ENCODE measurements at regions not wholly inside any gene's neighbourhood (a gene's known extent, or its start where the extent isn't known, plus 50 kb on each side); places are given as distances from the start of the nearest gene placed in this dataset.

GRCh38 chr9:22215521-22215920 is 206.4 kb upstream of the CDKN2B start:
- in situ Hi-C loops (cut with MboI; ENCODE audit: low sequenced_read_pairs) = loop anchor here (25.0 kb wide), 1 partner anchor 228 kb away; the partner anchor contains the start of genes CDKN2A and CDKN2B-AS1

- in situ Hi-C loops (cut with MboI; ENCODE audit: low sequenced_read_pairs) = loop anchor here (25.0 kb wide), 1 partner anchor 229 kb away; the partner anchor contains the start of genes CDKN2A and CDKN2B-AS1
Measured at GRCh38 chr9:22216730-22217172, 207.6 kb upstream of the CDKN2B start.

GRCh38 chr9:22217254-22217653 is 208.1 kb upstream of the CDKN2B start:
- in situ Hi-C loops (cut with MboI; ENCODE audit: low sequenced_read_pairs) = loop anchor here (25.0 kb wide), 1 partner anchor 230 kb away; the partner anchor contains the start of genes CDKN2A and CDKN2B-AS1

- in situ Hi-C loops (cut with MboI; ENCODE audit: low sequenced_read_pairs) = loop anchor here (25.0 kb wide), 1 partner anchor 414 kb away; the partner anchor contains the start of gene MTAP
Measured at GRCh38 chr9:22225856-22226255, 216.8 kb upstream of the CDKN2B start.

GRCh38 chr9:22227986-22228385 is 218.6 kb upstream of the DMRTA1 start:
- in situ Hi-C loops (cut with MboI; ENCODE audit: low sequenced_read_pairs) = loop anchor here (25.0 kb wide), 1 partner anchor 416 kb away; the partner anchor contains the start of gene MTAP

- in situ Hi-C loops (cut with MboI; ENCODE audit: low sequenced_read_pairs) = loop anchor here (25.0 kb wide), 1 partner anchor 416 kb away; the partner anchor contains the start of gene MTAP
Measured at GRCh38 chr9:22228542-22228941, 218.1 kb upstream of the DMRTA1 start.

GRCh38 chr9:22229069-22229468 is 217.6 kb upstream of the DMRTA1 start:
- in situ Hi-C loops (cut with MboI; ENCODE audit: low sequenced_read_pairs) = loop anchor here (25.0 kb wide), 1 partner anchor 417 kb away; the partner anchor contains the start of gene MTAP

GRCh38 chr9:22231309-22231708 is 215.3 kb upstream of the DMRTA1 start:
- in situ Hi-C loops (cut with MboI; ENCODE audit: low sequenced_read_pairs) = loop anchor here (25.0 kb wide), 1 partner anchor 419 kb away; the partner anchor contains the start of gene MTAP

- in situ Hi-C loops (cut with MboI; ENCODE audit: low sequenced_read_pairs) = loop anchor here (25.0 kb wide), 1 partner anchor 421 kb away; the partner anchor contains the start of gene MTAP
Measured at GRCh38 chr9:22232971-22233370, 213.7 kb upstream of the DMRTA1 start.

GRCh38 chr9:22237497-22238363 is 208.9 kb upstream of the DMRTA1 start:
- in situ Hi-C loops (cut with MboI; ENCODE audit: low sequenced_read_pairs) = loop anchor here (25.0 kb wide), 1 partner anchor 425 kb away; the partner anchor contains the start of gene MTAP

GRCh38 chr9:22238809-22239684 is 207.6 kb upstream of the DMRTA1 start:
- in situ Hi-C loops (cut with MboI; ENCODE audit: low sequenced_read_pairs) = loop anchor here (25.0 kb wide), 1 partner anchor 427 kb away; the partner anchor contains the start of gene MTAP

GRCh38 chr9:22240619-22241018 is 206.0 kb upstream of the DMRTA1 start:
- in situ Hi-C loops (cut with MboI; ENCODE audit: low sequenced_read_pairs) = loop anchor here (25.0 kb wide), 1 partner anchor 428 kb away; the partner anchor contains the start of gene MTAP

- in situ Hi-C loops (cut with MboI; ENCODE audit: low sequenced_read_pairs) = loop anchor here (25.0 kb wide), 1 partner anchor 429 kb away; the partner anchor contains the start of gene MTAP
Measured at GRCh38 chr9:22241024-22241423, 205.6 kb upstream of the DMRTA1 start.

- in situ Hi-C loops (cut with MboI; ENCODE audit: low sequenced_read_pairs) = loop anchor here (25.0 kb wide), 1 partner anchor 429 kb away; the partner anchor contains the start of gene MTAP
Measured at GRCh38 chr9:22241611-22242010, 205.0 kb upstream of the DMRTA1 start.

GRCh38 chr9:22244139-22245011 is 202.2 kb upstream of the DMRTA1 start:
- in situ Hi-C loops (cut with MboI; ENCODE audit: low sequenced_read_pairs) = loop anchor here (25.0 kb wide), 1 partner anchor 432 kb away; the partner anchor contains the start of gene MTAP

GRCh38 chr9:22255337-22255736 is 191.3 kb upstream of the DMRTA1 start:
- in situ Hi-C loops (cut with MboI; ENCODE audit: low sequenced_read_pairs) = no loop called here

GRCh38 chr9:22256381-22256780 is 190.2 kb upstream of the DMRTA1 start:
- in situ Hi-C loops (cut with MboI; ENCODE audit: low sequenced_read_pairs) = no loop called here

GRCh38 chr9:22257026-22257816 is 189.4 kb upstream of the DMRTA1 start:
- in situ Hi-C loops (cut with MboI; ENCODE audit: low sequenced_read_pairs) = no loop called here
